ENCODE measurements at regions not wholly inside any gene's neighbourhood (a gene's known extent, or its start where the extent isn't known, plus 50 kb on each side); places are given as distances from the start of the nearest gene placed in this dataset.

- no peaks in the 10 kb centered on the region for H3K4me1 ChIP-seq (ENCODE audit: insufficient read depth, low read length)
- H3K4me3 Mint-ChIP-seq = no peak overlapping the region
- no peak for DNase-seq
- no peak overlapping the region for H3K27ac ChIP-seq (ENCODE audit: low read depth, low read length)
- ChIA-PET POLR2A (no interaction called here), CTCF (no interaction called here)
- H3K4me1 Mint-ChIP-seq = no peaks in the 10 kb centered on the region
- no peaks in the 10 kb centered on the region for H3K9me3 ChIP-seq (ENCODE audit: low read length)
- H3K27me3 Mint-ChIP-seq = peaks cover 0 to 1% of the 10 kb centered on the region in 2 donors
- H3K36me3 Mint-ChIP-seq = no peaks in the 10 kb centered on the region
- no peak overlapping the region for H3K4me3 ChIP-seq (ENCODE audit: low read length)
- H3K27ac Mint-ChIP-seq = no peak overlapping the region
- no peaks in the 10 kb centered on the region for H3K36me3 ChIP-seq (ENCODE audit: insufficient read depth, low read length)
- H3K27me3 ChIP-seq (ENCODE audit: insufficient read depth, low read length, poor library complexity, severe bottlenecking) = no peaks in the 10 kb centered on the region
- peaks cover 0 to 15% (median 5%) of the 10 kb centered on the region in 5 donors for H3K9me3 Mint-ChIP-seq
These were observed 121.7 kb upstream of the SLC5A12 start for GRCh38 chr11:26843539-26843938.

GRCh38 chr11:26844963-26845362 lies 123.1 kb upstream of the SLC5A12 start:
- Histone ChIP-seq H3K27me3 (ENCODE audit: insufficient read depth, low read length, poor library complexity, severe bottlenecking) (no peaks in the 10 kb centered on the region), H3K4me1 (ENCODE audit: insufficient read depth, low read length) (no peaks in the 10 kb centered on the region), H3K36me3 (ENCODE audit: insufficient read depth, low read length) (no peaks in the 10 kb centered on the region), H3K9me3 (ENCODE audit: low read length) (no peaks in the 10 kb centered on the region), H3K27ac (ENCODE audit: low read depth, low read length) (no peak overlapping the region), H3K4me3 (ENCODE audit: low read length) (no peak overlapping the region)
- no peaks in the 10 kb centered on the region for H3K36me3 Mint-ChIP-seq
- H3K4me1 Mint-ChIP-seq = no peaks in the 10 kb centered on the region
- peaks cover 0 to 14% (median 3%) of the 10 kb centered on the region in 5 donors for H3K9me3 Mint-ChIP-seq
- no peak overlapping the region for H3K27ac Mint-ChIP-seq
- no peak for DNase-seq
- no peak overlapping the region for H3K4me3 Mint-ChIP-seq
- H3K27me3 Mint-ChIP-seq = peaks cover 0 to 1% of the 10 kb centered on the region in 2 donors
- ChIA-PET POLR2A (no interaction called here), CTCF (no interaction called here)

- Mint-ChIP-seq H3K4me1 (no peaks in the 10 kb centered on the region), H3K27me3 (peaks cover 0 to 1% of the 10 kb centered on the region in 2 donors), H3K4me3 (no peak overlapping the region), H3K27ac (no peak overlapping the region), H3K36me3 (no peaks in the 10 kb centered on the region), H3K9me3 (peaks cover 0 to 18% (median 9%) of the 10 kb centered on the region in 5 donors)
- Histone ChIP-seq H3K4me1 (ENCODE audit: insufficient read depth, low read length) (no peaks in the 10 kb centered on the region), H3K36me3 (ENCODE audit: insufficient read depth, low read length) (no peaks in the 10 kb centered on the region), H3K4me3 (ENCODE audit: low read length) (no peak overlapping the region), H3K9me3 (ENCODE audit: low read length) (no peaks in the 10 kb centered on the region), H3K27ac (ENCODE audit: low read depth, low read length) (no peak overlapping the region), H3K27me3 (ENCODE audit: insufficient read depth, low read length, poor library complexity, severe bottlenecking) (no peaks in the 10 kb centered on the region)
- no peak for DNase-seq
- POLR2A ChIA-PET = no interaction called here
- CTCF ChIA-PET = no interaction called here
These were observed 124.4 kb upstream of the SLC5A12 start for GRCh38 chr11:26846227-26846626.

- no peaks in the 10 kb centered on the region for H3K27me3 ChIP-seq (ENCODE audit: insufficient read depth, low read length, poor library complexity, severe bottlenecking)
- H3K4me1 ChIP-seq (ENCODE audit: insufficient read depth, low read length) = no peaks in the 10 kb centered on the region
- no peak for DNase-seq
- POLR2A ChIA-PET = no interaction called here
- H3K36me3 Mint-ChIP-seq = no peaks in the 10 kb centered on the region
- H3K27me3 Mint-ChIP-seq = peaks cover 0 to 1% of the 10 kb centered on the region in 2 donors
- H3K9me3 Mint-ChIP-seq = peaks cover 1 to 19% (median 12%) of the 10 kb centered on the region in 5 donors
- H3K9me3 ChIP-seq (ENCODE audit: low read length) = no peaks in the 10 kb centered on the region
- no peaks in the 10 kb centered on the region for H3K4me1 Mint-ChIP-seq
- no peak overlapping the region for H3K4me3 ChIP-seq (ENCODE audit: low read length)
- no peak overlapping the region for H3K27ac ChIP-seq (ENCODE audit: low read depth, low read length)
- H3K36me3 ChIP-seq (ENCODE audit: insufficient read depth, low read length) = no peaks in the 10 kb centered on the region
- H3K27ac Mint-ChIP-seq = no peak overlapping the region
- CTCF ChIA-PET = no interaction called here
- H3K4me3 Mint-ChIP-seq = no peak overlapping the region
These were observed 125.6 kb upstream of the SLC5A12 start for GRCh38 chr11:26847459-26847858.

- Mint-ChIP-seq H3K9me3 (peaks cover 1 to 22% (median 12%) of the 10 kb centered on the region in 5 donors), H3K4me3 (no peak overlapping the region), H3K27ac (no peak overlapping the region), H3K4me1 (no peaks in the 10 kb centered on the region), H3K36me3 (no peaks in the 10 kb centered on the region), H3K27me3 (peaks cover 0 to 1% of the 10 kb centered on the region in 2 donors)
- Histone ChIP-seq H3K27me3 (ENCODE audit: insufficient read depth, low read length, poor library complexity, severe bottlenecking) (no peaks in the 10 kb centered on the region), H3K27ac (ENCODE audit: low read depth, low read length) (no peak overlapping the region), H3K36me3 (ENCODE audit: insufficient read depth, low read length) (no peaks in the 10 kb centered on the region), H3K9me3 (ENCODE audit: low read length) (no peaks in the 10 kb centered on the region), H3K4me3 (ENCODE audit: low read length) (no peak overlapping the region), H3K4me1 (ENCODE audit: insufficient read depth, low read length) (no peaks in the 10 kb centered on the region)
- CTCF ChIA-PET = no interaction called here
- POLR2A ChIA-PET = no interaction called here
- no peak for DNase-seq
These were observed 126.1 kb upstream of the SLC5A12 start for GRCh38 chr11:26847977-26848376.

GRCh38 chr11:26849036-26849435 lies 127.2 kb upstream of the SLC5A12 start:
- H3K27me3 Mint-ChIP-seq = peaks cover 0 to 1% of the 10 kb centered on the region in 2 donors
- Histone ChIP-seq H3K36me3 (ENCODE audit: insufficient read depth, low read length) (no peaks in the 10 kb centered on the region), H3K27me3 (ENCODE audit: insufficient read depth, low read length, poor library complexity, severe bottlenecking) (no peaks in the 10 kb centered on the region), H3K4me1 (ENCODE audit: insufficient read depth, low read length) (no peaks in the 10 kb centered on the region), H3K9me3 (ENCODE audit: low read length) (no peaks in the 10 kb centered on the region), H3K4me3 (ENCODE audit: low read length) (no peak overlapping the region), H3K27ac (ENCODE audit: low read depth, low read length) (no peak overlapping the region)
- CTCF ChIA-PET = interaction anchor here (0.7 to 1.1 kb wide), 2 partner anchors 22 to 1923 kb away, joined by 3 read pairs; no protein-coding TSS in a partner anchor
- POLR2A ChIA-PET = no interaction called here
- DNase-seq = no peak
- H3K27ac Mint-ChIP-seq = no peak overlapping the region
- no peaks in the 10 kb centered on the region for H3K36me3 Mint-ChIP-seq
- peaks cover 1 to 17% (median 10%) of the 10 kb centered on the region in 5 donors for H3K9me3 Mint-ChIP-seq
- no peak overlapping the region for H3K4me3 Mint-ChIP-seq
- no peaks in the 10 kb centered on the region for H3K4me1 Mint-ChIP-seq

GRCh38 chr11:26851291-26851690 lies 129.4 kb upstream of the SLC5A12 start:
- Histone ChIP-seq H3K9me3 (ENCODE audit: low read length) (no peaks in the 10 kb centered on the region), H3K27ac (ENCODE audit: low read depth, low read length) (no peak overlapping the region), H3K4me3 (ENCODE audit: low read length) (no peak overlapping the region), H3K36me3 (ENCODE audit: insufficient read depth, low read length) (no peaks in the 10 kb centered on the region), H3K27me3 (ENCODE audit: insufficient read depth, low read length, poor library complexity, severe bottlenecking) (no peaks in the 10 kb centered on the region), H3K4me1 (ENCODE audit: insufficient read depth, low read length) (no peaks in the 10 kb centered on the region)
- Mint-ChIP-seq H3K9me3 (peaks cover 1 to 25% (median 9%) of the 10 kb centered on the region in 5 donors), H3K27ac (no peak overlapping the region), H3K36me3 (no peaks in the 10 kb centered on the region), H3K4me3 (no peak overlapping the region), H3K4me1 (no peaks in the 10 kb centered on the region), H3K27me3 (peaks cover 0 to 1% of the 10 kb centered on the region in 2 donors)
- ChIA-PET CTCF (no interaction called here), POLR2A (no interaction called here)
- DNase-seq = no peak

- Histone ChIP-seq H3K9me3 (ENCODE audit: low read length) (no peaks in the 10 kb centered on the region), H3K4me3 (ENCODE audit: low read length) (no peak overlapping the region), H3K36me3 (ENCODE audit: insufficient read depth, low read length) (no peaks in the 10 kb centered on the region), H3K27me3 (ENCODE audit: insufficient read depth, low read length, poor library complexity, severe bottlenecking) (no peaks in the 10 kb centered on the region), H3K4me1 (ENCODE audit: insufficient read depth, low read length) (no peaks in the 10 kb centered on the region), H3K27ac (ENCODE audit: low read depth, low read length) (no peak overlapping the region)
- Mint-ChIP-seq H3K27me3 (peaks cover 0 to 1% of the 10 kb centered on the region in 2 donors), H3K27ac (no peak overlapping the region), H3K9me3 (peaks cover 1 to 25% (median 9%) of the 10 kb centered on the region in 5 donors), H3K4me1 (no peaks in the 10 kb centered on the region), H3K36me3 (no peaks in the 10 kb centered on the region), H3K4me3 (no peak overlapping the region)
- DNase-seq = no peak
- POLR2A ChIA-PET = no interaction called here
- CTCF ChIA-PET = no interaction called here
These were observed 129.8 kb upstream of the SLC5A12 start for GRCh38 chr11:26851696-26852095.

- H3K27me3 ChIP-seq (ENCODE audit: insufficient read depth, low read length, poor library complexity, severe bottlenecking) = no peaks in the 10 kb centered on the region
- no peaks in the 10 kb centered on the region for H3K4me1 Mint-ChIP-seq
- no peak overlapping the region for H3K4me3 ChIP-seq (ENCODE audit: low read length)
- ChIA-PET CTCF (no interaction called here), POLR2A (no interaction called here)
- H3K27me3 Mint-ChIP-seq = no peaks in the 10 kb centered on the region
- peaks cover 0 to 26% (median 2%) of the 10 kb centered on the region in 5 donors for H3K9me3 Mint-ChIP-seq
- H3K36me3 Mint-ChIP-seq = no peaks in the 10 kb centered on the region
- no peak for DNase-seq
- H3K36me3 ChIP-seq (ENCODE audit: insufficient read depth, low read length) = no peaks in the 10 kb centered on the region
- no peak overlapping the region for H3K27ac ChIP-seq (ENCODE audit: low read depth, low read length)
- H3K4me1 ChIP-seq (ENCODE audit: insufficient read depth, low read length) = no peaks in the 10 kb centered on the region
- H3K9me3 ChIP-seq (ENCODE audit: low read length) = no peaks in the 10 kb centered on the region
- no peak overlapping the region for H3K4me3 Mint-ChIP-seq
- H3K27ac Mint-ChIP-seq = no peak overlapping the region
These were observed 135.8 kb upstream of the FIBIN start for GRCh38 chr11:26858098-26858497.

Measured in CD8-positive, alpha-beta memory T cell (primary cell).